Endodermal cell (in vitro differentiated cells): ENCODE measurements at regions not wholly inside any gene's neighbourhood (a gene's known extent, or its start where the extent isn't known, plus 50 kb on each side); places are given as distances from the start of the nearest gene placed in this dataset.

Experiments used
- DNase-seq: peaks from one replicate; pipeline ENCODE4 v3.0.0-alpha.2; 2017
- H3K27ac ChIP-seq: 2 replicates; pipeline ENCODE4 v1.5.1; 2013; ENCODE audit warnings: mild to moderate bottlenecking, low read depth, low read length, moderate library complexity
- H3K27me3 ChIP-seq: 2 replicates; pipeline ENCODE4 v1.6.1; 2013; ENCODE audit warnings: mild to moderate bottlenecking, low read length, moderate library complexity; ENCODE audit not compliant: insufficient read depth, control insufficient read depth, poor library complexity, severe bottlenecking
- H3K36me3 ChIP-seq: 2 replicates; pipeline ENCODE4 v1.7.0; 2013; ENCODE audit warnings: mild to moderate bottlenecking, low read length, moderate library complexity; ENCODE audit not compliant: control insufficient read depth, insufficient read depth
- H3K4me1 ChIP-seq: one replicate; pipeline ENCODE4 v1.7.0; 2013; ENCODE audit warnings: low read length; ENCODE audit not compliant: control insufficient read depth, insufficient read depth
- H3K4me3 ChIP-seq: 2 replicates; pipeline ENCODE4 v1.5.1; 2013; ENCODE audit warnings: mild to moderate bottlenecking, low read length, moderate library complexity
- H3K9ac ChIP-seq: 2 replicates; pipeline ENCODE4 v1.6.1; 2013; ENCODE audit warnings: mild to moderate bottlenecking, low read length, moderate library complexity; ENCODE audit not compliant: poor library complexity, severe bottlenecking; ENCODE audit errors: extremely low read depth
- H3K9me3 ChIP-seq: 2 replicates; pipeline ENCODE4 v1.6.1; 2013; ENCODE audit warnings: mild to moderate bottlenecking, low read length, moderate library complexity; ENCODE audit not compliant: control insufficient read depth
- H3K27ac Mint-ChIP-seq: 2 replicates; pipeline ENCODE4 v1.8.0; 2020; ENCODE audit warnings: mixed read lengths
- H3K27me3 Mint-ChIP-seq: 2 replicates; pipeline ENCODE4 v1.8.0; 2021; ENCODE audit warnings: mild to moderate bottlenecking, mixed read lengths; ENCODE audit not compliant: insufficient read depth
- H3K36me3 Mint-ChIP-seq: 2 replicates; pipeline ENCODE4 v1.8.0; 2020; ENCODE audit warnings: low read depth, mixed read lengths
- H3K4me1 Mint-ChIP-seq: 2 replicates; pipeline ENCODE4 v1.8.0; 2020; ENCODE audit warnings: mixed read lengths
- H3K4me3 Mint-ChIP-seq: 2 replicates; pipeline ENCODE4 v1.8.0; 2020; ENCODE audit warnings: mild to moderate bottlenecking, moderate library complexity, mixed read lengths
- H3K9me3 Mint-ChIP-seq: 2 replicates; pipeline ENCODE4 v1.8.0; 2020; ENCODE audit warnings: mild to moderate bottlenecking, mixed read lengths
- WGBS, 2 experiments: methylation state at CpG; one replicate each; pipeline versions ENCODE4 v1.1.5 to v1.1.7; 2013; ENCODE audit warnings: missing lambda C conversion rate in 2 of 2, mixed read lengths in 1 of 2; ENCODE audit not compliant: insufficient coverage in 1 of 2, insufficient read length in 1 of 2; 5-methylcytosine and 5-hydroxymethylcytosine counted together
- TF ChIP-seq, protein P1 (sequence below): fragments of 200-600 bp; sonication (generic); conservative IDR thresholded peaks from 2 replicates; pipeline ENCODE4 v1.5.0; 2021; ENCODE audit warnings: antibody characterized with exemption, mild to moderate bottlenecking

DNA sequence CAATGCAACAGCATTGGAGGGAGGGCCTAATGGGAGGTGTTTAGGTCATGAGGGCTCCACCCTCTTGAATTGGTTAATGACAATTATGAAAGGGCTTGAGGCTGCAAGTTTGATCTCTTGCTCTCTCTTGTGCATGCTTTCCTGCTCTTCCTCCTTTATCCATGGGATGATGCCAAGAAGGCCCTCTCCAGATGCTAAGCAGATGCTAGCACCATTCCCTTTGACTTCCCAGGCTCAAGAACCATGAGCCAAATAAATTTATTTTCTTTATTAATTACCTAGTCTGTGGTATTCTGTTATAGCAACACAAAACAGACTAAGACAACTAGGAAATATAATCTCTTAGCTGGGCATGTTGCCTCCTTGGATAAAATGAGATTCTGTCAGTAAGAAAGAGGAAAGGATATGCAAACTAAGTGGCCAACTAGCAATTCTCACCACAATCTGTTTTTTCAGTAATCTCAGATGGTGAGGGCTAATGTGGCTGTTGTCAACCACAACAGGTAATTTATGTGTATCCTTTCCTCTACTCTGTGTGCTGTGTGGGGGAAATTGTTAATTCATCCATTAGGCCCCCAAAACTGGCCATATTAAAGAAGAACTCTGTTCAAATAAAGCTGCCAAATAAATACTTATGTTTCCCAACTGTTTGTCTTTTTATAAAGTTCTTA is 269.1 kb upstream of the CD180 start:
- no peak overlapping the region for H3K4me3 ChIP-seq
- TF ChIP-seq, protein P1, sequence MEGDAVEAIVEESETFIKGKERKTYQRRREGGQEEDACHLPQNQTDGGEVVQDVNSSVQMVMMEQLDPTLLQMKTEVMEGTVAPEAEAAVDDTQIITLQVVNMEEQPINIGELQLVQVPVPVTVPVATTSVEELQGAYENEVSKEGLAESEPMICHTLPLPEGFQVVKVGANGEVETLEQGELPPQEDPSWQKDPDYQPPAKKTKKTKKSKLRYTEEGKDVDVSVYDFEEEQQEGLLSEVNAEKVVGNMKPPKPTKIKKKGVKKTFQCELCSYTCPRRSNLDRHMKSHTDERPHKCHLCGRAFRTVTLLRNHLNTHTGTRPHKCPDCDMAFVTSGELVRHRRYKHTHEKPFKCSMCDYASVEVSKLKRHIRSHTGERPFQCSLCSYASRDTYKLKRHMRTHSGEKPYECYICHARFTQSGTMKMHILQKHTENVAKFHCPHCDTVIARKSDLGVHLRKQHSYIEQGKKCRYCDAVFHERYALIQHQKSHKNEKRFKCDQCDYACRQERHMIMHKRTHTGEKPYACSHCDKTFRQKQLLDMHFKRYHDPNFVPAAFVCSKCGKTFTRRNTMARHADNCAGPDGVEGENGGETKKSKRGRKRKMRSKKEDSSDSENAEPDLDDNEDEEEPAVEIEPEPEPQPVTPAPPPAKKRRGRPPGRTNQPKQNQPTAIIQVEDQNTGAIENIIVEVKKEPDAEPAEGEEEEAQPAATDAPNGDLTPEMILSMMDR: no peak
- Mint-ChIP-seq H3K36me3 (no peaks in the 10 kb centered on the region), H3K27ac (no peak overlapping the region), H3K4me1 (no peaks in the 10 kb centered on the region), H3K27me3 (no peaks in the 10 kb centered on the region), H3K9me3 (no peaks in the 10 kb centered on the region), H3K4me3 (no peak overlapping the region)
- DNase-seq: no peak
- no peaks in the 10 kb centered on the region for H3K36me3 ChIP-seq
- H3K9me3 ChIP-seq: no peaks in the 10 kb centered on the region
- H3K27me3 ChIP-seq: no peaks in the 10 kb centered on the region
- H3K27ac ChIP-seq: no peak overlapping the region
- no peaks in the 10 kb centered on the region for H3K4me1 ChIP-seq
- no peak overlapping the region for H3K9ac ChIP-seq

DNA sequence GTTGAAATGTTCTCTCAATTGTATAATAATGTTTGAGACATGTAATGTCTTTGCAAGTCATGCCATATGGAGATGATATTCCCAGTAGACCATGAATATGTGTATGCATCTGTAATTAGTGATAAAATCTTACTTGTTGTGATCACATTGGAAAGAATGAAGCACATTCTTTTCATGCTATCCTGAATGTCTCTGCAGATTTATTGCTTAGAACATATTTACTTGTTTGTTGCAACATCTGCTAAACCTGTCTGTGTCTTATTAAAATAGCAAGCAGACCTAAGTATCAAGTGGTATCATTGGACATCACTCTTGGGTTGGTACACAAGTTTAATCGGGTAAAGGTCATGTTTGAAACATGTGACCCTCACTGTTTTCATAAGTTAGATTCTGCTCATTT is 265.5 kb upstream of the CD180 start:
- WGBS, 2 experiments: 93 to 100% methylated on average over 1 of the region's 1 CpG
- H3K9me3 ChIP-seq: no peaks in the 10 kb centered on the region
- Mint-ChIP-seq H3K9me3 (no peaks in the 10 kb centered on the region), H3K36me3 (no peaks in the 10 kb centered on the region), H3K27me3 (no peaks in the 10 kb centered on the region), H3K27ac (no peak overlapping the region), H3K4me1 (peaks cover 6% of the 10 kb centered on the region), H3K4me3 (no peak overlapping the region)
- DNase-seq: no peak
- H3K4me3 ChIP-seq: no peak overlapping the region
- TF ChIP-seq, protein P1: no peak
- H3K27ac ChIP-seq: no peak overlapping the region
- no peaks in the 10 kb centered on the region for H3K36me3 ChIP-seq
- no peaks in the 10 kb centered on the region for H3K27me3 ChIP-seq
- H3K9ac ChIP-seq: no peak overlapping the region
- peaks cover 8% of the 10 kb centered on the region for H3K4me1 ChIP-seq

DNA sequence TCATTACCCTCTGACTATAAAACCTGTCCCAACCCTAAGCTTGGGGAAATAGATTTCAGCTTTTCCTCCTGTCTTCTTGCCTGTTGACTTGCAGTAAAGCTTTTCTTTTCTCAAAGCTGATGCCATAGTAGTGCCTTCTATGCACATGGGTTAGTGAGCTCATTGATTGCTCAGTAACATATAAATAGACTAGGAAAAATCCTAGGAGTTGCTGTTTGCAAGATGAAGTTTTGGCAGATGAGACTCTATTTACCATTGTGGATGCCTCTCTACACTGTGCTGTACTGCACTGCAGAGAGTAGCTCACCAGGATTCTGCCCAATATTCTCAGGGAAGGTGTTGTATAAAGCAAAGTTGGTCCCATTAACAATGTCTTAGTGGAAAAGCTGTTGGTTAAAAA is 262.7 kb upstream of the CD180 start:
- H3K4me1 ChIP-seq: peaks cover 8% of the 10 kb centered on the region
- no peaks in the 10 kb centered on the region for H3K27me3 ChIP-seq
- Mint-ChIP-seq H3K4me3 (no peak overlapping the region), H3K27me3 (no peaks in the 10 kb centered on the region), H3K4me1 (peaks cover 6% of the 10 kb centered on the region), H3K9me3 (no peaks in the 10 kb centered on the region), H3K36me3 (no peaks in the 10 kb centered on the region), H3K27ac (no peak overlapping the region)
- H3K36me3 ChIP-seq: no peaks in the 10 kb centered on the region
- no peak overlapping the region for H3K4me3 ChIP-seq
- TF ChIP-seq, protein P1: no peak
- no peaks in the 10 kb centered on the region for H3K9me3 ChIP-seq
- H3K9ac ChIP-seq: no peak overlapping the region
- no peak overlapping the region for H3K27ac ChIP-seq
- DNase-seq: no peak
